Left renal cortex interstitium (tissue), 4 donors: ENCODE measurements at regions not wholly inside any gene's neighbourhood (a gene's known extent, or its start where the extent isn't known, plus 50 kb on each side); places are given as distances from the start of the nearest gene placed in this dataset.

Experiments
- DNase-seq, 4 donors: peaks; one replicate each; pipeline ENCODE4 v3.0.0-alpha.2; 2013; ENCODE audit warnings: low read depth in 4 of 4, low spot score in 2 of 4, missing footprints in 1 of 4

DNA sequence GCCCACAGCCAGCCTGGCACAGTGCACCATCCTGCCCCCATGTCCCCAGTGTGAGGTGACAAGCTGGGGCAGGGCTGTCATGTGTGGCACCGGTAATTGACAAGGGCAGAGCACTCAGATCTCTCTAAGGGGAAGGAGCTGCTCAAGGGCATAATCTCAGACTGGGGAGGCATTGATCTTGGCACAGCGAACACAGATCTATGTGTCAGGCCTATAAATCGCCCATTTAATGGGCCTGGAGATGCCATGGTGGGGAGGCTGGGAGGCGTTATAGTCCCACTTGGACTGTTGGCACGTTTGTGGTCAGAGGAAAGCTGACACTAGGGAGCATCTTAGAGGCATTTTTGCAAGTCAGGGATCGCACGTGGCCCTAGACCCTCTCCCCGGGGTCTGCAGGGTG lies 594.1 kb downstream of the PTPRU start:
- no peak for DNase-seq

DNA sequence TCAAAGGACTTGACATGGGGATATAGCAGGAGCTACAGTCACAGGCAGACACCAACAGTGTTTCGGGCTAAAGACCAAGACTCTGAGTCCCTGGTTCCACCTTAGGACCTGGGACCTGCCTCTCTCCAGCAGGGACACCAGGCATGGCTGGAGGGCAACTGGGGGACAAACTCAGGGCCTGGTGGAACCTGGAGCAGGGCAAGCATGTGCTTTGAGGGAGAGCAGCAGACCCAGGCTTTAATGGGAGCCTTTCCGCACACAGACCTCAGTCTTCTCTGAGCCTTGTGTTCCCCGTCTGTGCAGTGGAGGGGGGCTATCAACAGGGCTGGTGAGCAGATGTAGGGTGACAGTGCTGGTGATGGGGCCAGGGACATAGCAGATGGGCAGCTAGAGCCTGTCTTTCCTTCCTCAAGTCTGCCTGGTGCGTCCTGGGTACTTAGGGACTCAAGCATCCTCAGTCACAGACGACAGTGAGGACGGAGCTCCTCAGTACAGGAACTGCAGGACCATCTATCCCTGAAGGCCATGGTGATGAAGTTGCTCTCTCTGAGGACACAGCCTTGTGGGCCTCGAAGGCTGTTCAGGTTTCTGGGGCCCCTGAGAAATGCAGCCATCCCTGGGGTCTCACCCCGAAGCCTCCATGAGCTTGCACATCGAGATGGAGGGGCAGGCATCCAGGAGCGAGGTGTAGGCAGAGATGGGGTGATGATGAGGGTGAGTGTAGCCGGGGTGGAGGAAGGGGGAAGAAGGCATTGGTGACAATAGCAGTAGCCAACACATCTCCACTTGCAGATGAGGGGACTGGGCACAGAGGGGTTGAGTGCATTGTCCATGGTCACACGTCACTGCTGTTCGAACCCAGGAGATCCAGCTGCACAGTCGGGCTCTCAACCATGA lies 593.4 kb downstream of the PTPRU start:
- DNase-seq = no peak

DNA sequence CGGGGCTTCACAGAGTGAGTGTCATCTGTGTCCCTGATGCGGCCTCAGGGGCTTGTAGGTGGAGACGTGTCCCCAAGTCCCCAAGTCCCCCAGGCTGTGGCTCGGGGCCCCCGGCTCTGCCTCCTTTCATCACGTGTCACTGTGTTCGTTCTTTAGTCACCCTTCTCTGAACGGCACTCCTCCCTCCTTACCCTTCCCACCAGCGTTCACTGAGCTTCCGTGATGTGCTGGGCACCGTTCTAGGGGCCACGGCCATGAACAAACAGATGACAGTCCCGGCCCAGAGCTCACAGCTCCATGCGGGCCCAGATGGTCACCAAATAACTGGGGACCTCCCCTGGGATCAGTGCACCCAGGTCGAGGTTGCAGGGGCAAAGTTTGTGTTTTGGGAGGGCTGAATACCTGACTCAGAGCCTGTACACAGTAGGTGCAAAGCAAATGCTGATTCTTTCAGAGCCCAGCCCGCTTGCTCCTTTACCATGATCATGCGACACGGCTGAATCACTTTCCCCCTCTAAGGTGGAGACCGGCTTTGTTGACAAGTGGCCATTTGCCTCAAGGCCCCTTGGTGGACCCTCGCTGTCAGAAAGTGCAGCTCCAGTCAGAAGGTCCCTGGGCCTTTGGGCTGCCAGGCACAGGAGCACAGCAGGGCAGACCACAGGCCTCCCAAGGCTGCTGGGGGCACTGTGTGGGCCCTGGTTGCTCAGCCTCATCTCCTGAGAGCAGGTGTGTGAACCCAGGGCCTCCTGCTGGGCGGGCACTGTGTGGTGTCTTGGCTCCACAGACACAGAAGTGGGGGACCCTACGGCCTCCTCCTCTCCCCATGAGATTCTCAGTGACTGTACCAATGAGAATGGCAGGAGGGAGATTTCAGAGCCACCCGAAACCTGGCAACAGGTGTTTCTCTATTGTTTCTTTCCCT lies 592.5 kb downstream of the PTPRU start:
- DNase-seq = no peak

DNA sequence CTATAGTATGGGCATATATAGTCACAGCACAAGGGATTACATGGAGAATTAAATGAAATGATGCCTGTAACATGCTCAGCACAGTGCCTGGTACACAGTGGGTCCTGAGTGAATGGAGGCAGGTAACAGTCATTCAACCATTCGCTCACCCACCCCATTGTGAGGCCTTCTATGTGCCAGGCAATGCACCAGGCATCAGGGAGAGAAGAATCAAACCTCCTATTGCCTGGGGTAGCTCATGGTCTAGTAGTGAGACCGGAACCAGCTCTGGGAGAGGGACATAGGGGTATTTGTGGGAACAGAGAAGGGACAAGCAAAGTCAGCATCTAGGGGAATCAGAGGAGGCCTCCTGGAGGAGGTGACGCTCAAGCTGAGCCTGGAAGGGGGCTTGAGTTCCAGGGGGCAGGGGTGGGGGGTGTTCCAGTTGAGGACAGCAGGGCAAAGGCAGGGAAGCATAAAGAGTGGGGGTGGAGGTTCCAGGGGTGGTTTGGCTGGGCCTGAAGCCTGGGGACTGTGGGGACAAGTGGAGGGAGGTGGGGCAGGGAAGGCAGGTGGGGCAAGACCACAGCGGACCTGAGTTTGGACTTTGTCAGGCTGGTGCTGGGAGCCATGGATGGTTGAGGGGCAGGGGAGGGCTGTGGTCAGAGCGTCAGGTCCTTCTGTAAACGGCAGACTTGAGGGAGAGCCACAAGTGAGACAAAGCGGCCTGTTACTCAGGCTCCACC lies 591.6 kb downstream of the PTPRU start:
- no peak for DNase-seq

DNA sequence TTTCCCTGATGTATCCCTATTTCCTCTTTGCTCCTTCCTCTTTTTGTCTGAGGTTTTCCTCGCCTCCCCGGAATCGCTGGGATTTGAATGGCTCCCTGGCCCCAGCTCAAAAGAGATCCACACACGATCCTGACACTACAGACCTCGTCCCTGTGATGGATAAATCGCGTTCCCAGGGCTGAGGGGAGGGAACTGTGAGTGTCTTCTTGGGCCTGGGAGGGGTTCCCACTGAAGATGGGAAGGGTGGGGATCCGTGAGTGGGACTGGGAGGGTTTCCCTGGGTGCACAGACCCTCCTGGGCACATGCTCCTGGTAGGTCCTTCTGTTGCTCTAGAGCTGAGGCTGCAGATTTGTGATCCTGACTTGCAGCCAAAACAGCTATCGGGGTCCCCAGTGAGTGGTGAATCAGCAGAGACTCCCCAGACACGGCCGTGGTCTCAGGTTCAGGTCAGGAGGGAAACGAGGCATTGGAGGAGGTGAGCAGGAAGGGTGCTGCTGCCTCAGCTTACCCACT lies 591.0 kb downstream of the PTPRU start:
- no peak for DNase-seq

DNA sequence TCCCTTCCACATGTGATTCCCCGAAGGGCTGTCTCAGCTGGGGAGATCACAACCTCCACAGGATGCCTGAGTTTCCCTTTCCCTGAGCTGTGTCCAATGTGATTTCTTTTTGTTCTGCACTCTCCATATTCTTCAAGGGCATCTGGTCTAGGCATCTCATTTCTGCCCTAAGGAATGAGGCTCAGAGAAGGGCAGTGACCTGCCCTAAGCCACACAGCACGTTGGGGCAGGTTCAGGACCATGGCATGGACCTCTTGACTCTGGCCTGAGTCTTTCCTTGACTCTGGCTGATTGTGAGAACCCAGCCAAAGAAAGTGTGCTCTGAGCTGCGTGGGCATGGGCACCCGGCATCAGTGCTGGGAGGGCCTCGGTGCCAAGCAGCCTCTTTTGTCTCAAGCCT lies 590.3 kb downstream of the PTPRU start:
- DNase-seq = no peak

DNA sequence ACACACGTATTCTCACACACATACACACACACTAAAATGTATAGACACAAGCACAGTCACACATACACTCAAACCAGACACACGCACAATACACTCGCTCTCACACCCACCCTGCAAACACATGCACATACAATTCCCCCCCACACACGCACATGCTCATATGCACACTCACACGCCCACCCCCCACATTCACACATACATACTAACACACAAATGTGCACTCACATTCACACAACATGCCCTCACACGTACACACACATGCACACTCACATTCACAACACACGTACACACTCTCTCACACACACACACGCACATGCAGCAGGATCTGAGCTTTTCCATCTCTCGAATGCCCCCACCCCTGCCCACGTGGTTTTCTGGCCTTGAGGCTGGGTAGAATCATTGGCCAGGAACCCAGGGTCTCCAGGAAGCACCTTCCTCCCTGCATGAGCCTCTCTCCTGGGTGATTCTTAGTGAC lies 589.7 kb downstream of the PTPRU start:
- DNase-seq = no peak

DNA sequence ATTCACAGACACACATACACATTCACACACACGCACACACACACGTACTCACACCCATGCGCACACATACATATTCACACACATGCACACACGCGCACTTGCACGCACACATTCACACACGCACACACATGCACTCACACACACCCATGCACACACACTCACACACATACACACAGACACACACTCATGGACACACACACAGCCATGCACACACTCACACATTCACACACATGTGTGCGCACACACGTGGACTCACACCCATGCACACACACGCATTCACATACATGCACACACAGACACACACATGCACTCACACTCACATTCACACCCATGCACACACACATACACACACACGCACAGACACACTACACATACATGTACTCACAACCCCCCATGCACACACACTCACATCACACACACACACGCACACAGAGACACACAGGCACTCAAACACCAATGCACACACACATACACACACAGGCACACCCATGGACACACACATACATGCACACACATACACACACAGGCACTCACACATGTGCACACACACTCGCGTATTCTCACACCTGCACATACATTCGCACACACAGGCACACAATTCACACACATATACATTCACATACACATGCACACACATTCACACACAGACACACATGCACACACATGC lies 589.1 kb downstream of the PTPRU start:
- no peak for DNase-seq

DNA sequence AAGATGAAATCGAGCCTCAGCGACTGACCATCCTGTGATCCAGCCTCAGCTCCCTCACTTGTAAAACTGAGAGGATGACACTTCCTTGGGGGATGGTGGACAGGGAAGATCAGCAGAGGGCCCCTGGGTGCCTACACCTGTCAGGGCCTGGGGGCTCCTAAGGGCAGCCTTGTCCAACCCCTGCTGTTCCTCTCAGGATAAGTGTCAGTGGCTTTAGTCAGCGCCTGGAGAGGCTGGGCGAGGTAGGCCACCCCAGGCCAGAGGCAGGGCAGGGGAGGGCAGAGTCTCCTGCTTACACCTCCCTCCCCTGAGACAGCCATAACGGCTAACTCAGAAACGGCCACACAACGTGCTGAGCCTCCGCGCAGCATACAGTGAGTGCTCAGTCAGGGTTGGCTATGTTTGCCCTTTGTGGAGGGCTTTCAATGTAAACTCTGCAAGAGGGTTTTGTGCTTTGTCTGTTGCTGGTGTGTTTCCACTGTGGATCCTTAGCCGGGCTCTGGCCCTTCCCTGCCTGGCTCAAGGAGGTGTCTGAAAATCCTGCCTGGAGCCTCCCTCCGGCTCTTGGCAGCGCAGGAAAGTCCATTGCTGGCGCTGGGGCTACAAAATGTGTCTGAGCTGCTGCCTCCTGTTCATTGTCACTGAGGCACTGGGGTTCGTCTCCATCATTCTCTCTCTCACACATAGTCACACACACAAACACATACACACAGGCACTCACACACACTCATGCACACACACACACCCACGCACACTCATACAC lies 588.4 kb downstream of the PTPRU start:
- no peak for DNase-seq

DNA sequence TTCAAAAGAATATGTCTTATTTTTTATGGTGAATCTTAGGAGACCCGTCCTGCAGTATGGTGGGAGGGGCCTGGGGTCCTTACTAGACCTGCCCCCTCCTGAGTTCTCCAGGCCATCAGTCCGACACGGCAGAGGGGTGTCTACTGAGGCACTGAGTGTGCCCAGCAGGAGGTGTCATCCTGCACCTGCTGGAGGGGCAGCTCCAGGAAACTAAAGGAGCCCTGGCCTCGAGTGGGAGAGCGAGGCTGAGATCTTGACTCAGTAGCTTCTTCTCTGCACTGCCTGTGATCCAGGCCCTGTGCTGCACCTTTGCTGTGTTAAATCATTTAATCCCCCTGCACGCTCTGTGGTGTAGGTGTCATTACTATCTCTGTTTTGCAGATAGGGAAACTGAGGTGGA lies 587.7 kb downstream of the PTPRU start:
- DNase-seq = no peak

DNA sequence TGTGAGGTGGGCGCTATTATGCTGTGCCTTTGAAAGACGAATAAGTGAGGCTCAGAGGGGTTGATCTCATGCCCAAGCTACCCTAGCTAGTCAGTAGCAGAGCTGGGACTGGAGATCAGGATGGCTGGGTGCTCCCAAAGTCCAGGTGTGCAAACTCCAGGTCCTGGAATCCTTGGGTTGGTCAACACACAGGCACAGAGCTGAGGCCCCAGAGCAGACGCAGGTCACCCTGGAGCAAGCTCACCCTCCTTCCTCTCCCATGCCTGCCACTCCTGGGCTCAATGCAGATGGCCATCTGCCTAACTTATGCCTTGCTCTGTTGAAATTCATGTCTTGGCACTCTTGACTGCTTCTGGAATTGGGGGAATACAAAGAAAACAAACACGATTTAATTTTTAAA lies 587.2 kb downstream of the PTPRU start:
- DNase-seq = no peak

DNA sequence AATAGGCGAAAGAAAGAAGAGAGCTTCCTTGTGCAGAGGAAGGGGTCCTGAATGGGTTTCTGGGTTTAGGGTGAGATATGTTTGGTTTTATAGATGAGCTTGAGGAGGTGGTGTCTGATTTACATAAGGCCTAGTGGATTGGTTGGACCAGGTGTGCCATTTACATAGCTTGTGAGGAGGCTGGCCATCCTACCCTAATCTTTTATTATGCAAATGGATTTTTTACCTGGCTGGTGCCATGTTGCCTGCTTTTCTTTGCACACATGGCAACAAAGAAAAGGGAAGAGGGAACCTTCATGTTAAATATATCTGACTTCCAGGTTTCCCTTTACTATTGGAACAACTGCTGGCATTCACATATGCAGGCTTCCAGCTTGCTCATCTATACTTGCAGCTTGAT lies 585.3 kb downstream of the PTPRU start:
- DNase-seq = no peak

DNA sequence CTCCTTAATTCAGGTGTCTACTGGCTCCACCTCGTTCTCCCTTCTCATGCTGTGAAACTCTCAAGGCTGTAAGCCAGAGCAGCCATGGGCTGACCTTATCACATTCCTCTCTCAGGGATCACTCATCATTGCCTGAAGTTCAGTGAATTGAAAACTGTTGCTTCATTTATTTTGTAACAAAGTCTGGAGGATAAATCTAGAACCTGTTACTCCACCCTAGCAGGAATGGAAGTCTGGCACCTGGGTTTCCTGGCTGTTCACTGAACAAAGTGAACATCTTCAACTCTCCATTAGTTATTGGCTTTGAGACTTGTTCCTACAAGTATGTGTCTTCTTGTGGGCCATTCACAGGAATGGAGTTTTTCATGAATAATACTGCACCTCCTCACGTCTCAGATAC lies 584.1 kb downstream of the PTPRU start:
- DNase-seq = no peak

DNA sequence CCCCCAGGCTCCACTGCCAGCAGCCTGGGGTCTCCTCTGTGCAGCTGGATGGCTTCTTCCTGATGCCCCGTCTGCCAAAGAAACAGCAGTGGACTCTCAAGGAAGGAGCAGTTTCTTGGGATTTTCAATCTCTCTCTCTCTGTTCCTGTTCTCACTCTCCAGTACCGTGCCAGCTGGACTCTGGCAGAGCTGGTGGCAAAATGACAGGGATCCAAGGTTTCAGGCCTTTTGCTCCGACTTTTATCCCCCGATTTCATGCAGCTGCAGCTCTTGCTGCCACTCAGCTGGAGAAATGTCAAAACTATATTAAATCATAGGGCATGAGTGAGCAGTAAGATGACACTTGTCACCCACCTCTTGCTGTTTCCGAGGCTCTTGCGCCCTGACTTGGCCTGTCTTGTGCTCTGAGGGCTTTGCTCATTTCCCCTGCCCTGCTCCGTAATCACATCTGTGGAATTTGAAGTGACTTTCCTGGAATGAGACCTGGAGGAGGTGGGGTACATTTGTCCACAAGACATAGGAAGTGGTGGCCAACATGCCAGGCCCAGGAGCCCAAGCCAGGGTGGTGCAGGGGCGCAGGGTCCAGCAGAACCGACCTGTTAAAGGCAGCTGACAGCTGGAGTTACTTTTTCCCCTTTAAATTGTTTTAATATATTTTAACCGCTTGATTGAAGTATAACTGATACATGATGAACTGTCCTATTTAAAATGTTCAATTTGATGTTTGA lies 576.2 kb downstream of the PTPRU start:
- DNase-seq = no peak

DNA sequence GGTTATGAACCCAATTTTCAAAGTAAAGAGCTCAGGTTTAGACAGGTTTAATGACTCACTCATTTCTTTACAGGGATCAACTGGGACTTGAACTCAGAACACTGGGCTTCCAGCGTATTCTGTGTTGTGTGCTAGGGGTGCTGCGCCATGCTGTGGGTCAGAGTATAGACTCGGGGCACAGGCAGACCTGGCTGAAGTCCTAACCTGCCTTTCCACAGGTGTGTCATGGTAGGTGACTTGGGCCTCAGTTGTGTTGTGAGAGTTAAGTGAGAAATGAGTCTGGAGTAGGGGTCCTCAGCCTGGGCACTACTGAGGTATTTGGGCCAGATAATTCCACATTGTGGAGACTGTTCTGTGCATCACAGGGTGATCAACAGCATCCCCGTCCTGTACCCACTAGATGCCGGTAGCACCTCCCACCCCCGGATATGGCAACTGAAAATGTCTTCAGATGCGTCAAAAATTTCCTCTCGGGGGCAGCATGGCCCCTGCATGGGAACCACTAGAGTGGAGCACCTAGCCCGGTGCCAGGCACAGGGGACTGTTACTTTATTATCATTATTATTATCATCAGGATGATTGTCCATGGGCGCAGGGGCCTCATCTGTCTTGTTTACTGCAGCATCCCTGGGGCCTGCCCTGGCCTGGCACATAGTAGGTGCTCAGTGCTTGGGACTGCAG lies 575.5 kb downstream of the PTPRU start:
- no peak for DNase-seq

DNA sequence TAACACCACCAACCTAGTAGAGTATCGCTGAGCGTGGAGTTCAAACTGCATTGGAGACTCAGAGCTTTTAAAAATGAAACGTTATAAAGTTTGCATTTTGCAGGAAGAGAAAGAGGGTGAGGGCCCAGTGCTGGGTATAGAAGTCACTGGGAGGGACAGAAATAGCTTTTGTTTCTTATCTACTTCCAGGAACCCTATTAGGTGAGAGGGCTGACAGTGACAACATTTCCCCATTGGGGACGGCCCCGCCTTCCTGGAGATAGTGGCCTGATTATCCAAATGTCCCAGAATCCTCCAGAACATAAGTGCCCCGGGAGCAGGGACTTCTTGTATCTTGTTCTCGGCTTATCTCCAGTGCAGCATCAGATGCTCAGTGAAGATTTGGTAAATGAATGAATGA lies 574.9 kb downstream of the PTPRU start:
- DNase-seq = no peak

DNA sequence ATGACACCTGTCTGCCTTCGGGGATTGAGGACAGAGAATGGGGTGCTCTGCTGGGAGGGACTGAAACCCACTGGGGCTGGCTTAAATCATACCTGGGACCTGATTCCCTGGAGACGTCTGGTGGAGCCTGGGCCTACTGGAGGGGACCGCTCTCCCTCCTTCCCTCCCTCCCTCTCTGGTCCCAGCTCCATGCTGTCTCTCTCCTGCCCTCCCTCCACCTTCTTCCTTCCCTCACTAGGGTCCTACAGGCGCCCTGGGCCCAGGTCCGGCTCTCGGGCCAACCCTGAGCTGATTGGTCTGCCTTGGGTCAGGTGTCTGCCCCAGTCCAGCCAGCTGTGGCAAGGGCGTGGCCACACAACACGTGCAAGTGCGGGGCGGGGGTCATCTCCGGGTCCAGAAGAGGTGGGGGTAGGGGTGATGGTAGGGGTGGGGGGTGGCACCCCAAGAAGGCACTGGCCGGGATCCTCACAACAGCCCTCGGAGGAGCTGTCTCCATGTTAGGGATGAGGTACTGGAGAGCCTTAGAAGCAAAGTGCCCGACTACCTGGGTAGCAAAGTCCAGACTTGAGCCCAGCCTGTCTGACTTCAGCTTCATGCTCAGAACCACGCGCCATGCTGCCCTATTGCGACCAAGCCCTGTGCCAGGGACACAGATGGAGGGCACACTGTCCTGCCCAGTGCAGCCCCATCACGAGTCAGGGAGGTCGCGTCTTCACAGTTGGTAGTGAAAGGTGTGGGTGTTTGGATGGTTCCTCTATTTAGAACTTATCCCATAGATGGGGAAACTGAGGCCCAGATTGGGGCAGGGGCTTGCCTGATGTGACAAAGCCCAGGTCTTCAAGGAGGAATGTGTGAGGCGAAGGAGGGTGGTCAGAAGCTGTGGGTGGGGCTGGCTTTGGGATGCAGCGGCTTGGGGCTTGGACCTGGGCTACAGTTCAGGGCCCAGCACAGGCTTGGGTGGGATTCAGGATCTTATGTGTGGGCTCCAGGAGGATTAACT lies 574.1 kb downstream of the PTPRU start:
- DNase-seq = no peak
